Kidney (tissue), 13 donors: ENCODE measurements at regions not wholly inside any gene's neighbourhood (a gene's known extent, or its start where the extent isn't known, plus 50 kb on each side); places are given as distances from the start of the nearest gene placed in this dataset.

Source experiments
- DNase-seq, 5 donors: peaks; one replicate each; pipeline ENCODE4 v3.0.0-alpha.2; 2013 to 2020
- FAIRE-seq: peaks from 2 replicates; lab custom pipeline; 2012; peaks lifted over from hg19 to GRCh38; lab: Jason Lieb, UNC
- H3K27ac ChIP-seq, 2 donors: one replicate each; pipeline ENCODE4 v1.7.0; 2013; ENCODE audit warnings: low read depth in 2 of 2, low read length in 2 of 2, inconsistent platforms in 1 of 2
- H3K27me3 ChIP-seq: one replicate; pipeline ENCODE4 v1.7.1; 2013; ENCODE audit warnings: low read length, inconsistent platforms; ENCODE audit not compliant: control insufficient read depth, insufficient read depth
- H3K36me3 ChIP-seq, 3 donors: one replicate each; pipeline versions ENCODE4 v1.7.0 to v1.7.1; 2013; ENCODE audit warnings: low read length in 3 of 3, control low read depth in 1 of 3, inconsistent platforms in 1 of 3; ENCODE audit not compliant: insufficient read depth in 3 of 3, control insufficient read depth in 2 of 3
- H3K4me1 ChIP-seq, 3 donors: one replicate each; pipeline versions ENCODE4 v1.7.0 to v1.7.1; 2013; ENCODE audit warnings: low read length in 3 of 3, inconsistent platforms in 1 of 3, low read depth in 1 of 3; ENCODE audit not compliant: control insufficient read depth in 2 of 3, insufficient read depth in 2 of 3
- H3K4me3 ChIP-seq, 3 donors: one replicate each; pipeline versions ENCODE4 v1.7.0 to v1.8.1; 2013; ENCODE audit warnings: low read length in 3 of 3, control low read depth in 1 of 3, inconsistent platforms in 1 of 3
- H3K9ac ChIP-seq, 3 donors: one replicate each; pipeline versions ENCODE4 v1.7.0 to v1.7.1; 2013; ENCODE audit warnings: low read length in 3 of 3, control low read depth in 1 of 3, inconsistent platforms in 1 of 3
- H3K9me3 ChIP-seq, 3 donors: one replicate each; pipeline versions ENCODE4 v1.7.0 to v1.7.1; 2013; ENCODE audit warnings: low read length in 3 of 3, control low read depth in 1 of 3, inconsistent platforms in 1 of 3; ENCODE audit not compliant: control insufficient read depth in 2 of 3, insufficient read depth in 1 of 3
- intact Hi-C: fragments of 100-400 bp; cut with DNase I; formaldehyde crosslinking; loops from one replicate; pipeline ENCODE4 v1.11.1; 2022
- TF ChIP-seq, protein P1 (sequence below): IDR thresholded peaks from 3 replicates; pipeline ENCODE4 v1.5.1; 2012; ENCODE audit warnings: mild to moderate bottlenecking, moderate library complexity, borderline replicate concordance; ENCODE audit not compliant: insufficient read depth; ENCODE audit errors: extremely low read depth
- donor health status: control.
- donor health status: control.
- donor health status: control.
- donor health status: control.
- donor health status: control.
- donor health status: DM: yes; HTN: yes; CAD: no.
- donor health status: Normal renal cell carcinoma (clear cell type).

DNA sequence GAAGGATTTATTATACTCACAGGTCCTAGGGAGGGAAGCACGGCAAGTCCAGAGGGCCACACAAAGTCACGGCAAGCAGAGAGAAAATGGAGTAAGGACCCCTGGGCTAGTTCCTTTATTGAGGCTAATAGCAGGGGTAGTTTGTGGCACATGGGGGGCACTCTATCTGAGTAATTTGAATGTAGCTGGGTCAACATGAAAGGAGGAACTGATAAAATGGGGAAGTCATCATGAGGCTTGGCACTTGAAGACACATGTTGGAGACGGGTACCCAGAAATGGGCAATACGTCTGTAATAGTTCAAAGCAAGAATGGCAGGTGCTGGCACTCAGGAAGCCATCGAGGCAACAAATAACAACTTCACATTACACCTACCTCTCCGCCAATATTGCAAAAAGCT, 1136.4 kb downstream of the MRPL39 start:
- Histone ChIP-seq H3K9me3 (no peaks in the 10 kb centered on the region), H3K4me1 (no peaks in the 10 kb centered on the region), H3K9ac (no peak overlapping the region), H3K4me3 (no peak overlapping the region), H3K27ac (no peak overlapping the region), H3K27me3 (no peaks in the 10 kb centered on the region), H3K36me3 (no peaks in the 10 kb centered on the region)
- DNase-seq (no peak), FAIRE-seq (no peak)
- intact Hi-C loops = no loop called here
- TF ChIP-seq, protein P1, sequence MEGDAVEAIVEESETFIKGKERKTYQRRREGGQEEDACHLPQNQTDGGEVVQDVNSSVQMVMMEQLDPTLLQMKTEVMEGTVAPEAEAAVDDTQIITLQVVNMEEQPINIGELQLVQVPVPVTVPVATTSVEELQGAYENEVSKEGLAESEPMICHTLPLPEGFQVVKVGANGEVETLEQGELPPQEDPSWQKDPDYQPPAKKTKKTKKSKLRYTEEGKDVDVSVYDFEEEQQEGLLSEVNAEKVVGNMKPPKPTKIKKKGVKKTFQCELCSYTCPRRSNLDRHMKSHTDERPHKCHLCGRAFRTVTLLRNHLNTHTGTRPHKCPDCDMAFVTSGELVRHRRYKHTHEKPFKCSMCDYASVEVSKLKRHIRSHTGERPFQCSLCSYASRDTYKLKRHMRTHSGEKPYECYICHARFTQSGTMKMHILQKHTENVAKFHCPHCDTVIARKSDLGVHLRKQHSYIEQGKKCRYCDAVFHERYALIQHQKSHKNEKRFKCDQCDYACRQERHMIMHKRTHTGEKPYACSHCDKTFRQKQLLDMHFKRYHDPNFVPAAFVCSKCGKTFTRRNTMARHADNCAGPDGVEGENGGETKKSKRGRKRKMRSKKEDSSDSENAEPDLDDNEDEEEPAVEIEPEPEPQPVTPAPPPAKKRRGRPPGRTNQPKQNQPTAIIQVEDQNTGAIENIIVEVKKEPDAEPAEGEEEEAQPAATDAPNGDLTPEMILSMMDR = no peak

DNA sequence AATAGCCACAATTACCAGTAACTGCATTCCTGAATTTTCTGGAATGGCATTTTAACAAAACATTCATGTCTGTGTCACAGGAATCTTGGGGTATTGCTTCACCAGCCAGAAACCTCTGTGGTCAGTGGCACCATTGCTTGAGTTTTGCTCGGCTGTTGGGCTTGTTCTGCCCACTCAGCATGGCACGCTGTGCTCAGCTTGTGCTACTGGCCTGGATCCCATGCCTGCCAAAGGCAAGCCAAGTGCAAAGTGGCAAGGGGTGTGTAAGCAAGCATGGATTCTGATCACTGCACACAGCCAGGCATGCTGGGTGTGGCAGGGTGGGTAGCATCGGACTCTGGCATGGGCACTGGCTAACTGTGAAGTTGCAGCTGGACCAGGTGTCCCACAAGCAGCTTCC, 1150.9 kb downstream of the MRPL39 start:
- FAIRE-seq = no peak
- Histone ChIP-seq H3K9me3 (no peaks in the 10 kb centered on the region), H3K27ac (no peak overlapping the region), H3K4me3 (no peak overlapping the region), H3K27me3 (no peaks in the 10 kb centered on the region), H3K9ac (no peak overlapping the region), H3K36me3 (no peaks in the 10 kb centered on the region), H3K4me1 (no peaks in the 10 kb centered on the region)
- intact Hi-C loops = no loop called here
- peak in 1 of 5 donors; percentile 22 for DNase-seq
- TF ChIP-seq, protein P1 = no peak

DNA sequence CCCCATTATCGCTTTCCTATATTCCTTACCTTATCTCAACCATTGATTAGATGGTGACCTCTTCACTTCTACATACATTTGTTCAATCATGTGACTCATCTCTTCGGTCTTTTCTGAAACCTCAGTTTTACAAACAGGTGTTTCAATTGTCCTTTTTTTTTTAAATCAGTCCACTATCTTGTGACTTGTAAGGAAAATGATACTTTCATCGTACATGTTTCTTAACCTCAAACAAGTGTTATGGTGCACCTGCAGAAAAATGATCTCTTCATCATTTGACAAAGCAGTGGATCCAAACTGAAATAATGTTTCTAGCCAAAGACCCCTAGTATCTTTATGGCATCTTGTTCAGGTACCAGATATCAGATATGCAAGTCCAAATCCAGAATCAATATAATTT, 1157.2 kb downstream of the MRPL39 start:
- intact Hi-C loops = no loop called here
- TF ChIP-seq, protein P1 = no peak
- H3K4me3 ChIP-seq = no peak overlapping the region

DNA sequence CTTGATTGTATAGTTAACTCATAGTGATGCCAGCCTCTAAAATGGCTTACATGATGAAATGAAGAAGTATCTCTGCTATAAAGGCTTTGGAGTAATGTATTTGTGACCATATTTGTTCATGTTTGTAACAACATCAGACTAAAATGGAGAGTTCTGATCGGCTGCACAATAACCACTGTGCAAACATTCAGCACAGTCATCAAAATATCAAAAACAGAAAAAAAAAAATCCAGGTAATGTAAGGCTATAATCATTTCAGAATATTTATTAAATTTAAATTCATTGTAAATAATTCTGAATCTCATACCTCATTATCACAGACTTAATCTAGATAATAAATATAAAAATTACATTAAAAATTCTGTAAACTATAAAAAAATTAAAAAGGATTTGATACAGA, 1161.8 kb downstream of the MRPL39 start:
- intact Hi-C loops = no loop called here
- DNase-seq (no peak), FAIRE-seq (no peak)
- Histone ChIP-seq H3K4me1 (no peaks in the 10 kb centered on the region), H3K9me3 (no peaks in the 10 kb centered on the region), H3K9ac (no peak overlapping the region), H3K27ac (no peak overlapping the region), H3K4me3 (no peak overlapping the region), H3K36me3 (no peaks in the 10 kb centered on the region), H3K27me3 (no peaks in the 10 kb centered on the region)
- TF ChIP-seq, protein P1 = no peak

More for the DNA sequence above, 1157.2 kb downstream of the MRPL39 start:
- H3K9me3 ChIP-seq = no peaks in the 10 kb centered on the region
- no peaks in the 10 kb centered on the region for H3K36me3 ChIP-seq
- FAIRE-seq = no peak
- no peak overlapping the region for H3K9ac ChIP-seq
- no peaks in the 10 kb centered on the region for H3K27me3 ChIP-seq
- no peaks in the 10 kb centered on the region for H3K4me1 ChIP-seq
- DNase-seq = no peak
- no peak overlapping the region for H3K27ac ChIP-seq
